ENCODE measurements at regions not wholly inside any gene's neighbourhood (a gene's known extent, or its start where the extent isn't known, plus 50 kb on each side); places are given as distances from the start of the nearest gene placed in this dataset.

DNA sequence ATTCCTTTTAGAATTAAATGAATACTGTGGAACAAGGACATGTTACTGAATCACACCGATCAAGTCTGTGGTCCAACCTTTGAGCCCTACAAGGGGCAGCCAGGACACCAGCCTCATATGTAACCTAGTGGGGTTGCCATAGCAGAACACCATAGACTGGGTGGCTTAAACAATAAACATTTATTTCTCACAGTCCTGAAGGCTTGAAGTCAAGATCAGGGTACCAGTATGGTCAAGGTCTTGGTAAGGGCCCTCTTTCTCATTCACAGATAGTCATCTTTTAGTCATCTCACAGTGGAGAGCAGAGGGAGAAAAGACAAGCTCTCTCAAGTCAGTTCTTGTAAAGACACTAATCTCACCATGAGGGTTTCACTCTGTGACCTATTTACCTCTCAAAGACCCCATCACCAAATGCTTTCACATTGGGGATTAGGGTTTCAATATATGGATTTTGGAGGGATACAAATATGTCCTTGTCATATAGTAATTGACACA is 422.5 kb downstream of the GADD45G start:
- peaks cover 0 to 2% of the 10 kb centered on the region in 2 donors for H3K9me3 ChIP-seq (replicated peaks in 1 of 2; ENCODE audit: control insufficient read depth in 1 of 2, insufficient read depth in 1 of 2, low read length in 2 of 2)
- DNase-seq = no peak
- Mint-ChIP-seq H3K4me3 (no peak overlapping the region), H3K4me1 (peaks cover 47% of the 10 kb centered on the region), H3K27ac (no peak overlapping the region), H3K27me3 (ENCODE audit: low read depth in 3 of 3) (peaks cover 0 to 6% (median 2%) of the 10 kb centered on the region in 3 donors), H3K9me3 (peaks cover 0 to 2% (median under 1%) of the 10 kb centered on the region in 7 donors), H3K36me3 (no peaks in the 10 kb centered on the region)
- TF ChIP-seq CTCF (IDR thresholded peaks at IDR 0.05) = no peak
- no peak overlapping the region for H3K4me2 ChIP-seq (replicated peaks; ENCODE audit: extremely low read depth, low read length, poor library complexity, severe bottlenecking)
- no peak overlapping the region for H3K27ac ChIP-seq (ENCODE audit: low read depth in 1 of 2, low read length in 2 of 2)
- H3K4me1 ChIP-seq (ENCODE audit: control insufficient read depth in 1 of 2, insufficient read depth in 2 of 2, low read length in 2 of 2) = peaks cover 34 to 39% of the 10 kb centered on the region in 2 donors
- no peak overlapping the region for H3K4me3 ChIP-seq (replicated peaks in 1 of 3; ENCODE audit: low read depth in 2 of 3, low read length in 3 of 3)
- no peaks in the 10 kb centered on the region for H4K20me1 ChIP-seq (ENCODE audit: insufficient read depth, low read length)
- H2AFZ ChIP-seq (ENCODE audit: insufficient read depth, low read depth, low read length, poor library complexity, severe bottlenecking) = no peak overlapping the region
- no peaks in the 10 kb centered on the region for H3K36me3 ChIP-seq (replicated peaks in 1 of 2; ENCODE audit: control insufficient read depth in 1 of 2, insufficient read depth in 2 of 2, low read length in 2 of 2)
- H3K27me3 ChIP-seq (ENCODE audit: control insufficient read depth in 2 of 2, insufficient read depth in 2 of 2, low read length in 2 of 2) = no peaks in the 10 kb centered on the region
- intact Hi-C loops (cut with micrococcal nuclease) = no loop called here
- H3K79me2 ChIP-seq (ENCODE audit: insufficient read depth, low read length) = no peaks in the 10 kb centered on the region
- H3K9ac ChIP-seq (ENCODE audit: insufficient read depth, low read length, poor library complexity, severe bottlenecking) = no peak overlapping the region
- WGBS (ENCODE audit: insufficient coverage) = 100% methylated on average over 1 of the region's 1 CpG

DNA sequence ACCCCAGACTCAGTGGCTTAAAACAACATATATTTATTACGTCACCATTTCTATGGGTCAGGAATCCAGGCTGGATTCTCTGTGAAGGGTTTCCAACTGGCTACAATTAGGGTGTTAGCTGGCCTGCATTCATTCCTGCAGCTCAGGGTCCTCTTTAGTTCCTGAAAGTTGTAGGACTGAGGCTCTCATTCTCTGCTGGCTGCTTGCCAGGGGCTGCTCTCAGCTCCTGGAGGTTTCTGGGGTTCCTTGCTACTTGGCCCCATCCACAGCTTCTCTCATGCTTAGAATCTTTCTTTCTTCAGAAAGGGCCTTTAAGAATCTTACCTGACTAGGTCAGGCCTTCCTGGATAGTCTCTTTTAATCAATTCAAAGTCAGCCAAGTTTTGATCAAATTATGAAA is 424.6 kb downstream of the GADD45G start:
- no peaks in the 10 kb centered on the region for H3K79me2 ChIP-seq (ENCODE audit: insufficient read depth, low read length)
- H3K27me3 ChIP-seq (ENCODE audit: control insufficient read depth in 2 of 2, insufficient read depth in 2 of 2, low read length in 2 of 2) = no peaks in the 10 kb centered on the region
- no peak overlapping the region for H3K9ac ChIP-seq (ENCODE audit: insufficient read depth, low read length, poor library complexity, severe bottlenecking)
- Mint-ChIP-seq H3K9me3 (peaks cover 0 to 4% (median 0%) of the 10 kb centered on the region in 7 donors), H3K27me3 (ENCODE audit: low read depth in 3 of 3) (peaks cover 0 to 7% (median 4%) of the 10 kb centered on the region in 3 donors), H3K27ac (no peak overlapping the region), H3K4me1 (peaks cover 28% of the 10 kb centered on the region), H3K36me3 (no peaks in the 10 kb centered on the region), H3K4me3 (no peak overlapping the region)
- DNase-seq = no peak
- peaks cover 17 to 18% of the 10 kb centered on the region in 2 donors for H3K4me1 ChIP-seq (ENCODE audit: control insufficient read depth in 1 of 2, insufficient read depth in 2 of 2, low read length in 2 of 2)
- intact Hi-C loops (cut with micrococcal nuclease) = no loop called here
- H3K27ac ChIP-seq (ENCODE audit: low read depth in 1 of 2, low read length in 2 of 2) = no peak overlapping the region
- no peak overlapping the region for H2AFZ ChIP-seq (ENCODE audit: insufficient read depth, low read depth, low read length, poor library complexity, severe bottlenecking)
- H3K4me3 ChIP-seq (replicated peaks in 1 of 3; ENCODE audit: low read depth in 2 of 3, low read length in 3 of 3) = no peak overlapping the region
- H3K4me2 ChIP-seq (replicated peaks; ENCODE audit: extremely low read depth, low read length, poor library complexity, severe bottlenecking) = no peak overlapping the region
- TF ChIP-seq CTCF (IDR thresholded peaks at IDR 0.05) = no peak
- no CpG with 5 or more reads among the region's 1 CpG for WGBS (ENCODE audit: insufficient coverage)
- H4K20me1 ChIP-seq (ENCODE audit: insufficient read depth, low read length) = no peaks in the 10 kb centered on the region
- no peaks in the 10 kb centered on the region for H3K9me3 ChIP-seq (replicated peaks in 1 of 2; ENCODE audit: control insufficient read depth in 1 of 2, insufficient read depth in 1 of 2, low read length in 2 of 2)
- H3K36me3 ChIP-seq (replicated peaks in 1 of 2; ENCODE audit: control insufficient read depth in 1 of 2, insufficient read depth in 2 of 2, low read length in 2 of 2) = no peaks in the 10 kb centered on the region
